AG10803 (cell line): ENCODE measurements at regions not wholly inside any gene's neighbourhood (a gene's known extent, or its start where the extent isn't known, plus 50 kb on each side); places are given as distances from the start of the nearest gene placed in this dataset.

Source experiments
- DNase-seq: peaks from one replicate; pipeline ENCODE4 v3.0.0; 2010; ENCODE audit warnings: low read depth
- H3K4me3 ChIP-seq: 2 replicates; pipeline ENCODE4 v1.5.1; 2011; ENCODE audit warnings: mild to moderate bottlenecking, low read length, control low read depth
- CTCF ChIP-seq: conservative IDR thresholded peaks from 2 replicates; pipeline ENCODE4 v1.5.1; 2011; ENCODE audit warnings: mild to moderate bottlenecking, low read length, control low read depth, inconsistent platforms

GRCh38 chr10:47077941-47078340 lies 166.7 kb downstream of the PTPN20 start:
- DNase-seq: no peak
- H3K4me3 ChIP-seq: no peak overlapping the region
- TF ChIP-seq CTCF: no peak

- no peak overlapping the region for H3K4me3 ChIP-seq
- no peak for DNase-seq
- TF ChIP-seq CTCF: no peak
Measured at GRCh38 chr10:47078393-47079203, 167.4 kb downstream of the PTPN20 start.

DNA sequence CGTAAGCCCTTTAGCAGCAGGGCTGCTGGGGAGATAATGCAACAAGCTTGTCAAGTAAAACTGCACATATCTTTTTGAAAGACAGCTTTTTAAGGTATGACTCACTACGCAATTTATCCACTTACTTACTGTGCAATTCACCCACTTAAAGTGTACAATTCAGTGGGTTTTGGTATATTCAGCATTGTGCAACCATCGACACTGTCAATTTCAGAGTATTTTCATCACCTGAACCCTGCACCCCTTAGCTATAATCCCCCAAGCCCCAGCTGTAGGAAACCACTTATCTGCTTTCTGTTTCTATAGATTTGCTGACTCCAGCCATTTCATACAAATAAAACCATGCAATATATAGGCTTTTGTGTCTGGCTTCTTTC lies 168.0 kb downstream of the PTPN20 start:
- no peak overlapping the region for H3K4me3 ChIP-seq
- no peak for TF ChIP-seq CTCF
- DNase-seq: no peak

- H3K4me3 ChIP-seq: no peak overlapping the region
- DNase-seq: no peak
- no peak for TF ChIP-seq CTCF
Measured at GRCh38 chr10:47081264-47081663, 170.0 kb downstream of the PTPN20 start.

GRCh38 chr10:47082055-47082784 lies 171.0 kb downstream of the PTPN20 start:
- no peak overlapping the region for H3K4me3 ChIP-seq
- no peak for DNase-seq
- no peak for TF ChIP-seq CTCF

GRCh38 chr10:47087667-47088066 lies 176.4 kb downstream of the PTPN20 start:
- no peak overlapping the region for H3K4me3 ChIP-seq
- TF ChIP-seq CTCF: no peak
- no peak for DNase-seq
